ELF-1 (cell line): ENCODE measurements at regions not wholly inside any gene's neighbourhood (a gene's known extent, or its start where the extent isn't known, plus 50 kb on each side); places are given as distances from the start of the nearest gene placed in this dataset.
"Not testable (repeated sequence)": the region's sequence is repeated elsewhere in the genome, so short reads cannot be mapped to it uniquely, and the experiment has no call there.

ENCODE experiments used
- DNase-seq: peaks from one replicate; pipeline ENCODE4 v3.0.0-alpha.2; 2016; ENCODE audit warnings: low read depth, low spot score

DNA sequence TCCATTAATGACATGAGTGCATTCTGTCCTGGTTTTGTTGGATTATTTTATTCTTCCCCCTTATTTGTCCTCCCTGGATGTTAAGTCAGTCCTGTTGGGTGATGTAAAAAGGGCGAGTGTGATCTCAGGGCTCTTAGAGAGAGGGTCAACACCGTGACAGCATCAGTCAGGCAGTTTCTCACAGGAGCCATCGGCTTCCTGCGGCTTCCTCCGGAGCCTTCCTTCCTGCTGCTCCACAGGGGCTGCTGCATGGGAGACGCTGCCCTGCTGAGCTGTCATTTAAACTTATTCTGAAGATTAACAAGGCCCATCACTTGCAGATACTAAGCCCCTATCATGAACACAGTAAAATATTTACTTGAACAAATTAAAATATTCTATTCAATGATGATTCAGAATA is 211.3 kb downstream of the SPATA31A1 start:
- DNase-seq, result peak; percentile 45

DNA sequence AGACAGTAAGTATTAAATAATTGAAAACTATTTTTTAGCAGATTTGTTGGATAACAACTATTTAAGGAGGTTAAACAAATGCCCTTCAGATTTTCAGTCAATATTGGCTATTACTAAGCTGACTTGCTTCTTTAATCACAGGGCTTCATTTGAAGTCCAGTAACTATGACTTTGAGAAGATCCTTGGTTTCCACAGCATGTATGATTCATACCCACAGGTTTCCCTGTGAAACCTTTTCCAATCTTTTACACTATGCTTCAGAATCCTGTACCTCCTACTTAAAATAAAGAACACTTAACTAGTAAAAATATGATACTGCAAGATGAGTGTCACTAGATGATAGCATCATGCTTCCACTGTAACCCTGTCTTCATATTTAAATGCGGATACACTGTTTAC is 211.9 kb downstream of the SPATA31A1 start:
- not testable (repeated sequence) for DNase-seq

DNA sequence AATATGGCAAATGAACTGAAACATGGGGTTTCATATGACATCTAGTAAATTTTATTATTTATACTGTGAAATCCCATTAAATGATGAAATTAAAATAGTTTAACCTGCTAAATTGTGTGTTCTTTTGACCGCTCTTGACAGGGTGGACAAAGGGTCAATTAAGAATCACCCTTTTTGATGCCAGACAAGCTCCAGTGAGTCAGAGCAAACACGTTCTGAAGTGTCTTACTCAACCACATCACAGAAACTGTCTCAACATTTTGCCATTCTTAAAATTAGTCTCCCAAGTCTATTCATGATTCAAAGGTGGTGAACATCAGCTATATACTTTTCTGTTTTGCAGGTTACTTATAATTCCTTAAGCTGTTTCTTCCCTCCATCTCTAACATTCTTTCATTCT is 213.4 kb downstream of the SPATA31A1 start:
- DNase-seq, result not testable (repeated sequence)

DNA sequence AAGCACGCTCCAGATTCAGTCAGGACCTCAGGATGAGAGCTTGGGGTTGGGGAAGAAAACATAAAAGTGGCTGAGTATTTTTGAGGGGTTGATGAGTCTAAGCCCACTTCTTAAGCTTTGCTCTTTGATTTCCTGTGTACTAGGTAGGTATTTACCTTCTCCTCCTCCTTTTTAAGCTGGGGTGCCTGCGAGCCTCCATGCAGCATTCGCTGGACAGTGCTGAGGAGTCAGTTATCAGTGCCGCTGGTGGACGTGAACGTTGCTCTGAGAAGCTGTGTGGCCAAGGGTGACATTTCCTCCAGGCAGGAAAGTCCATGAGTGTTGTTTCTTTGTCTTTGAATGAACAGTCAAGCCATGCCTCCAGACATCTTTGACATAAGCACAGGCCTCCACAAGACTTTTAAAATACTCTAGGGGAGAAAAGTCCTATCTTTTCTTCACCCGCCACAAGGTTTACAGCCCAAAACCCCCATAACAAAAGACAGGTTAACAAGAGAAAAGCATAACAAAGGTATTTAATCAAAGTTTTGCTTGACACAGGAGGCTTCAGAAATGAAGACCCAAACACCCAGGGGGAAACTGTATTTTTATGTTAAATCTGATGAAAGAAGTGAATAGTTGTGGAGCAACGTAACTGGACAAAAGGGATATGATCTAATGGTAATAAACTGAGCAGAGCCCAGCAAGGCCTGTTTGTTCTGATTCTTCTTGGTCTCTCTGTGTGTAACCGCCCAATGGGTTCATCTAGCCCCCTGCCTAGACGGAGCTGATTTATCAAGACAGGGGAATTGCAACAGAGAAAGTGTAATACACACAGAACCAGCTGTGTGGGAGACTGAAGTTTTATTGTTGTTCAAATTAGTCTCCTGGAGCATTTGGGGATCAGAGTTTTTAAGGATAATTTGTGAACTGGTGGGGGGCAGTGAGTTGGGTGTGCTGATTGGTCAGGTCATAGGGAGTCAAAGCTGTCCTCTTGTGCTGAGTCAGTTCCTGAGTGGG is 217.9 kb downstream of the SPATA31A1 start:
- peak; percentile 29 for DNase-seq

DNA sequence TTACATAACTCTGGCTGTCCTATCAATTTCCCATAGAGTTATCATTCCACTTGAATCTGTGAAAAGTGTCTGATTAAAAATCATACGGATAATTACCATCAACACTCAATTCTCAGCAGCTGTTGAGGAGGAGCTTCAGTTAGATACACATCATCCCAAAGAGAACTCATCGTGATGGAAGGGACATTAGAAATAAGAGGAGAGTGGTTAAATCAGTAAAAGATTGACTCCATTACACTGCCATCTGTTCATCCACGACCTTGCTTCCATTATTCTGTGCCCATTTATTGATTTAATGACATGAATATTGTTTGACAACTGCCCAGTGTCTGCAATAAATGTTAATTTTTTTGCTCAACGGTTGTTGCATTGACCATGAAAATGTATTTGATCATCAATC is 223.5 kb downstream of the SPATA31A1 start:
- DNase-seq, result not testable (repeated sequence)

DNA sequence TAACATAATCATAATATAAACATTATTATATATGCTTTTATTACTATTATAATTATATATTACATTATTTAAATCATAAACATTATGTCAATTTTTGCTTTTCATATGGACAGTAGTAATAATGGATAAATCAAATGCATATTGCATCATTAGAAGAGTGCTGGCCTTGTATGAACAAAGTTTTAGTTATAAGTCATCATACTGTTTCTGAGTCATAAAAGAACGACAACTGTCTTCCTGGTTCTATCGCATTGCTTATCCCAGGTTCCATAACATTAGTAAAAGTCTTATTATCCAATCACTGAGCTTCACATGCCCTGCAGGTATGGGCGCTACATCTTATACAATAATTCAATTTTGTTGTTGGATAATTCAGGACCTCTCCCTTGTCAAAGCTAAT is 225.8 kb downstream of the SPATA31A1 start:
- not testable (repeated sequence) for DNase-seq

DNA sequence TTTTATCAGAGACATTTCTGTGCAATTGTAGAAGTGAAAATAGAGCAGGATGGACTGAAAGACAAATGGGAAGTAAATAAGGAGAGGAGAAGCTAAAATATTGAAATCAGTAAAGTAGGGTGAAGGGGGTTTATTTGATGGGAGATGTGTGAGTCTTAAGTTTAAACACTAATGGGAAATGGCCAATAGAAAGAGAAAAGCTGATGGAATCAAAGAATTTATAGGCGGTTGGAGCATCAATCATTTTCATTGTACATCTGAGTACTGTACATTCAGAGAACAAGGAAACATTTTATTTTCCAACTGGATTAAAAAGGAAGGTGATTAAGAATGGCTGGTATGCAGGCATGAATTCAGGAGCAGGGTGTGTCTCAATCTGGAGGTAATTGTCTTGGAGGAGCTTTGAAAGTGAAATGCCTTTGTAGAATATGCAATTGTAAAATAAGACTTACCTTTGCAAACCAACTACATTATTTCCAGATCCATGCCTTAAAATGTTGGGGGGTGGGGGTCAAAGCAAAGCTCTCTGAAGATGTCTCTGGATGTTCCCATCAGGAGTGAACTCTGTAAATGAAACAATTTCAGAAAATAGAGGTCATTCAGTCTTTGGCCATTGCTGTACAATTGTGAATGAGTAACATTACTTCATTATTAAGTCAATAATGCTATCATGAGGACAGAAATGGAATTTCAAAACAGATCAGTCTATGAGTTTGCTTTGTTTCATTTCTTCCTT is 227.4 kb downstream of the SPATA31A1 start:
- DNase-seq, result not testable (repeated sequence)

DNA sequence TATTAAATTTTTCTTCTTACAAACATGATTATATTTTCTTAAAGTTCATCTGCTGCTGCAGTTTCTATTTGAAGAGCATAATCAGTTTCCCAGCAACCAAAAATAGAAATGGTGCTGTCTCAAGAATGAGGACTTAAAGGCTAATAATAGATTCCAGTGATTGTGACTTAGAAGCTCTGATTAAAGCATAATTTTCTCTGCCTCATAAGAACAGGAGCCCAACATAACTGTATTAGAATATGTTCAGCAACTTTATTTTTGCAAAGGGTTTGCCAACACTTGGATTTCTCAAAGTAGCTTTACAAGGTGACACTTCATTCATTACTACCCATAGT is 227.9 kb downstream of the SPATA31A1 start:
- not testable (repeated sequence) for DNase-seq

DNA sequence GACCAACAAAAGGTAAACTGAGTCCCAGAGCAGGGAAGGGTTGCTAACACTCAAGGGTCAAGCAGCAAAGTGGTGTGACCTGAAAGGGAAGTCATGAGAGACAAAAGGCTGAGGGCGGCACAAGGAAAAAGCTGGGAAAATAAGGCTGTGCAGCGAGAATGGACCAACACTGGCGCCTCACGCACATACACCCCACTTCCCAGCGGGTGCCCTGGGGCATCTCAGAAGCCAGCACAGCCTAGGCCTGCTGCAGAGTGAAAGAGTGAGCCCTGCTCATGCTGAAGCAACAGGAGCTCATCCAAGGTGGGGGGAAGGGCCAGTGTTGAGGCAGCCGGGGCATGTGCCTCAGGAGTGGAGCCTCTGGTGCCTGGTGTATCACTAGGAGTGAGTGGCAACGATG is 229.8 kb downstream of the SPATA31A1 start:
- DNase-seq, result not testable (repeated sequence)

DNA sequence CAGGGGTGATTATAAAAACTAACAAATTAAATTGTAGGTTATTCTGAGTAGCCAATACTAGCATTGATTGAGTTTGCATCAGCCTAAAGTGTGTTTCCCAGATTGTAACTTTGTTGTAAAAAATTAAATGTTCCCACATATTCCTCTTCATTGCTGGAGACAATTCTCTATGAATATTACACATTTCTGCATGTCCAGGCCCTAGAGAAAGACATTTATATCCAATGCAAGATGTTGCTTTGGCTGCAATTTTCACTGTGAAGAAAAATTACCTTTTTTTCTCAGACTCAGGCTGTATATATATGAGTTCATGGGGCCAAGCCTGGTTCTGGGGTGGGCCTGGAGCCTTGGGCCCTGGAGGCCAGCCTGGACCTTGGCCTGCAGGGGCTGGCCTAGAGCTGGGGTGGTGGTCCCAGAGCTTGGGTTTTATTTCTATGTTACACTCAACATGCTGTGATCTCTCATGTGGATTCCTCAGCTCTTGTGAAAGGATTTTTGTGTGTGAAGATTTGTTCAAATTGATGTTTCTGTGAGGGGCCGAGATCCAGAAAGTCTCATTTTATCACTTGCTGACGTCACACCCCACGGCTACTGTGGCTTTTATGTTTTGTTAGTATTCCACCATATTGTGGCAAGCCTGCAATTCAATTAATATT is 232.5 kb downstream of the SPATA31A1 start:
- no peak for DNase-seq

DNA sequence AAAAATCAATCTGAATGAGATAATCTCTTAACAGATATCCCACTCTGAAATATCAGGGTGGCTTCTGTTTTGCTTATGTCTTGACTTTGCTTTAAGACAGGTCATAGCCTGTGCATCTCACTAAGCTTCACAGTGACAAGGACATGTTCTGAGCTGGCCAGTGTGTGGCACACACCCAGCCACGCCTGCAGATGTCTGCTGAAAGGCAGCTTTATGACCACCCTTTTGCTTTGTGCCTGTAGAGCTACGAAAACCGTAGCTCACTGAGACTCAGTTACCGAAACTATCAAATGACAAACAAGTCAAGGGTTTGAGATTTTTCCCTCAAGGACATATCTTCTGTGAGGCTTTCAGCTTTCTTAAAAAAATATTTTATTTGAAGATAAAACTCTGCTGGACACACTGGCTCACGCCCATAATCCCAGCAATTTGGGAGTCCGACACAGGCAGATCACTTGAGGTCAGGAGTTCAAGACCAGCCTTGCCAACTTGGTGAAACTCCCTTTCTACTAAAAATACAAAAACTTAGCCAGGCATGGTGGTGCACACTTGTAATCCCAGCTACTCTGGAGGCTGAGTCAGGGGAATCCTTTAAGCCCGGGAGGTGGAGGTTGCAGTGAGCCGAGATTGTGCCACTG is 233.2 kb downstream of the SPATA31A1 start:
- no peak for DNase-seq

DNA sequence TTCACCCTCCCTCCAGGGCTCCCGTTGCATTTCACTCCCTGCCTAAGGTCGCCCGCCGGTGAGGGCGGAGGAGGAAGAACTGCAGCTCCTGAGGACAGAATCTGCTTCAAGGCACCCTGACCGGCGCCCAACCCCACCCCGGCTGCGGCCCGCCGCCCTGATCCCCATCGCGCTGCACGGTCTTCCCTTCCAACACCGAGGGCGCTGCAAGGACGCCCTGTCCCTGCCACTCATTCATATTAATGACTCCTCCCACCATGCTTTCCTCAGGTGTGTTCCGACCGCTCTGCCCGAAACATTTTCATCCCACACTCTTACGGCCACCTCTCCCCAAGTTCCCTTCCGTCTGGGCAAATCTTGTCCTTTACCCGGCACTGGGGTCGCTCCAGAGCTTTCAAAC is 248.6 kb downstream of the SPATA31A1 start:
- DNase-seq, result not testable (repeated sequence)

DNA sequence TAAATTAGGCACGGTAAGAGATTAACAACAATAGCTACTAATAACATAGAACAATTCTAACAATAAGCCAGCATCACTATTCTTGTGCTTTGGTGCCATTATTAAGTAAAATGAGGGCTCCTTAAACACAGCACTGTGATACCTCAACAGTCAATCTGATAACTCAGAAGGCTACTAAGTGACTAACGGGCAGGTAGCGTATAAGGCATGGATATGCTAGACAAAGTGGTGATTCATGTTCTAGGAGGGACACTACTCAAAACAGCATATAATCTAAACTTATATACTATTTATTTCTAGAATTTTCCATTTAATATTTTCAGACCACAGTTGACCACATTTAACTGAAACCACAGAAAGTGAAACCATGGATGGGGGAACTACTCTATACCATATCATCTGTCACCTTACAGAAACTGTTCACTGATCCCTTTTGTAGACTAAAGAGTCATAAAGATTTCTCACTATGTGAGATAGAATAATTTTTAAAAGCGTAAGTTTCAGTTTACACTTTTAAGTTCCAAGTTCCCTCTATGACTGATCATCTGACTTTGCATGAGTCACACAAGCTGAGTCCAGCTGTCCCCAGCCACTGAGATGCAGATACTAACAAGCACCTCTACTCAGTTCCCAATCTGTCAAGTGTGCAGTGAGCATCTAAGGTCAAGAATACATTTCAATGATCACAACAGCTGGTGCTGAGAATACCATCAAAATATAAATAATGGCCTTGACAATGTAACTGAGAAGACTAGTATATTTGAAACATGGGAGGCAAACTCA is 256.2 kb downstream of the SPATA31A1 start:
- not testable (repeated sequence) for DNase-seq

DNA sequence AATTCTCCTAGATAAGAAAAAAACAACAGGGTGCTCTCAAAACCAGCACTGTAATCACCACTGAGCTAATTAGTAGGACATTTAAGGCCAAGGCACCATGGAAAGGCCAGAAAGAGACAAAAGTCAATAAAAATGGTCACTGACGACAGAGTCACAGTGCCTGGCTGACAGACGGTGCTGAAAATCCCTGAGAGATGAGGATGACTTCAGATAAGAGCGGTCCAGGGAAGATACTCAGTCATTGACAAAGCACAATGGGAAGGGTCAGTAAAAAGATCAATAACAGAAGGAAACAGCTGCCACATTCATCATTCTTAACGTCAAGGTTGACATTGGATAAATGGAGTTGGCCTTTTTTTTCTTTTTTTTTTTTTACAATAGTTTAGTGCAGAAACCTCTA is 261.0 kb downstream of the SPATA31A1 start:
- DNase-seq, result peak; percentile 0

DNA sequence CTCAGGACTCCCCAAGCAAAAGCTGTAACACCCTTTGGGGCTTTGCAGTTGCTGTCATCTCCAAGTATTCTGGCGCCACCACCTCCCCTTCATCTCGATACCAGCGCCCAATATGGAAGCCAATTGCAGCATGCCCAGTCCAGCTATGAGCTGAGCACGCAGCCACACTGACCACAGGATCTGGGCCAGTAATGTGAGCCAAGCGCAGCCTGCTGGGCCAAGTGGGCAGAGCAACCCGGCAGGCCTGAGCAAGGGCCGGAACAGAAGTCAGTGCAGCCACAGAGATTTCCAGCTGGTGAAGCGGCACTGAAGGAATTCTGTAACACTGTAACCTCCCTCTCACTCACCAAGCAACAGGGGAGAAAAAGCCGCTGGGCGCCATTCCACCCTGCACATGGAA is 268.6 kb downstream of the SPATA31A1 start:
- DNase-seq, result not testable (repeated sequence)

DNA sequence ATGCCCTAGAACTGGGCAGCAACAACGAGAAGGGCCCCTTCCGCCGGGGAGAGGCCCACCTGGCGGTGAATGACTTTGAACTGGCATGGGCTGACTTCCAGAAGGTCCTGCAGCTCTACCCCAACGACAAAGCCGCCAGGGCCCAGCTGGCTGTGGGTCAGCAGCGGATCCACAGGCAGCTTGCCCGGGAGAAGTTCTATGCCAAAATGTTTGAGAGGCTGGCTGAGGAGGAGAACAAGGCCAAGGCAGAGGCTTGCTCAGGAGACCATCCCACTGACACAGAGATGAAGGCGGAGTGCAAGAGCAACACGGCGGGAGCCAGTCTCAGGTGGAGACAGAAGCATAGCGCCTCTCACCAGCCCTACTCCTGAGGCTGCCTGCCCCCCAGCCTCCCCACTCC is 276.6 kb downstream of the SPATA31A1 start:
- DNase-seq, result not testable (repeated sequence)

DNA sequence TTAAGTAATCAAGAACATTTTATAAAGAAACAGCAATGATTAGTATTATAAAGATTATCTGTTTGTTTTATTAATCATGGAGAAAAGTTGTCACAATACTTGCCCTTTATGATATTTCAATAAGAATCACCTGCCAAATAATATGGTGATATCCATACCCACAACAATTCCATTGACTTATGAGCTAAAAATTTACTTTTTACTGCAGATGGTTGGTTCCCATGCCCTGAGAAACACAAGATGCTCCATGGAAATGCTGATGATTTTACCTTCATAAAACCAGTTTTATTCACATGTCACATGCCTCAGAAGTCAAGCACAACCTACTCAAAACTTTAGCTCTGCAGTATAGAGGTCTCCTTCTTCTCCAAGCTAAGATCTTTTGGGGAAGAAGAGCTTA is 293.6 kb downstream of the SPATA31A1 start:
- DNase-seq, result not testable (repeated sequence)

DNA sequence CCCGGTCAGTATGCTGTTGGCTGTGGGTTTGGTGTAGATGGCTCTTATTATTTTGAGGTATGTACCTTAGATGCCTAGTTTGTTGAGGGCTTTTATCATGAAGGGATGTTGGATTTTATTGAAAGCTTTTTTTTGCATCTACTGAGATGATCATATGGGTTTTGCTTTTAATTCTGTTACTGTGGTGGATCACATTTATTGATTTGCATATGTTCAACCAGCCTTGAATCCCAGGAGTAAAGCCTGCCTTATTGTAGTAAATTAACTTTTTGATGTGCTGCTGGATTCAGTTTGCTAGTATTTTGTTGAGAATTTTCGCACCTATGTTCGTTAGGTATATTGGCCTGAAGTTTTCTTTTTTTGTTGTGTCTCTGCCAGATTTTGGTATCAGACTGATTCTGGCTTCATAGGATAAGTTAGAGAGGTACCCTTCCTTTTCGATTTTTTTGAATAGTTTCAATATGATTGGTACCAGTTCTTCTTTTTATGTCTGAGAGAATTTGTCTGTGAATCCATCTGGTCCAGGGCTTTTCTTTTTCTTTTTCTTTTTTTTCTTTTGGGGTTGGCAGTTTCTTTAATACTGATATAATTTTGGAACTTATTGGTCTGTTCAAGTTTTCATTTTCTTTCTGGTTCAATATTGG is 301.6 kb downstream of the SPATA31A1 start:
- not testable (repeated sequence) for DNase-seq

DNA sequence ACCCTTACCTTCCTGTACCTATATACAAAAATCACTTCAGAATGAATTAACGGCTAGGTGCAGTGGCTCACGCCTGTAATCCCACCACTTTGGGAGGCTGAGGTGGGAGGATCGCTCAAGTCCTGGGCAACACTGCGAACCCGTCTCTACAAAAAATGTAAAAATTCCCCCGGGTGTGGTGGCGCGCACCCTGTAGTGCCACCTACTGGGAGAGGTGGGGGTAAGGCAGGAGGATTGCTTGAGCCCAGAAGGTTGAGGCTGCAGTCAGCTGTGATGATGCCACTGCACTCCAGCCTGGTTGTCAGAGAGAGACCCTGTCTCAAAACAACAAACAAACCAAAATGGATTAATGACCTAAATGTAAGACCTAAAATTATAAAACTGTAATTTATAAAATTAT is 307.6 kb downstream of the SPATA31A1 start:
- DNase-seq, result not testable (repeated sequence)

DNA sequence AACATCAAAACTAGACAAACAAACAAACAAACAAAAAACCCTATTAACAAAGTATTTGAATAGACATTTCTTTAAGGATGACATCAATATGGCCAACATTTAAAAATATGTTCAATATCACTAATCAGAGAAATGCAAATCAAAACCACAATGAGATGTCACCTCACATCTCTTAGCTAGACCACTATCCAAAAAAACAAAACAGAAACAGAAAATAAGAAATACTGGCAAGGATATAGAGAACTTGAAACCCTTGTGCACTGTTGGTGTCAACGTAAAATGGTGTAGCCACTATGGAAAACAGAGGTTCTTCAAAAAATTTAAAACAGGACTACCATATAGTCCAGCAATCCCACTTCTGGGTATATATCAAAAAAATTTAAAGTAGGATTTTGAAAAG is 308.2 kb downstream of the SPATA31A1 start:
- DNase-seq, result not testable (repeated sequence)
